Tibial nerve (tissue), 4 donors: ENCODE measurements at regions not wholly inside any gene's neighbourhood (a gene's known extent, or its start where the extent isn't known, plus 50 kb on each side); places are given as distances from the start of the nearest gene placed in this dataset.

Experiments
- DNase-seq, 2 donors: peaks; one replicate each; pipeline ENCODE4 v3.0.0-alpha.2; 2019; ENCODE audit warnings: low spot score in 2 of 2
- H3K27ac ChIP-seq, 4 donors: fragments of 200-600 bp; sonication (generic) in 3 of 4; one replicate each; pipeline ENCODE4 v1.5.1; 2017 to 2019; ENCODE audit warnings: mild to moderate bottlenecking in 1 of 4
- H3K27me3 ChIP-seq, 2 donors: fragments of 200-600 bp; sonication (generic) in 1 of 2; one replicate each; pipeline versions ENCODE4 v1.5.1 to v1.6.0; 2017 to 2019
- H3K36me3 ChIP-seq, 3 donors: fragments of 200-600 bp; sonication (generic); one replicate each; pipeline ENCODE4 v1.5.1; 2018 to 2019
- H3K4me1 ChIP-seq, 4 donors: fragments of 200-600 bp; sonication (generic) in 3 of 4; one replicate each; pipeline ENCODE4 v1.5.1; 2017 to 2019
- H3K4me3 ChIP-seq, 4 donors: fragments of 200-600 bp; sonication (generic) in 3 of 4; one replicate each; pipeline ENCODE4 v1.5.1; 2017 to 2019; ENCODE audit warnings: mild to moderate bottlenecking in 1 of 4, moderate library complexity in 1 of 4
- H3K9me3 ChIP-seq, 4 donors: fragments of 200-600 bp; sonication (generic) in 3 of 4; one replicate each; pipeline ENCODE4 v1.5.1; 2017 to 2019
- EP300 ChIP-seq, 2 donors: sonication (generic); formaldehyde crosslinking; IDR thresholded peaks; one replicate each; pipeline ENCODE4 v1.6.1; 2017; ENCODE audit warnings: antibody characterized with exemption in 2 of 2, mild to moderate bottlenecking in 1 of 2
- POLR2A ChIP-seq, 2 donors: fragments of 450-650 bp; IDR thresholded peaks; one replicate each; pipeline ENCODE4 v1.6.1; 2017; ENCODE audit warnings: antibody characterized with exemption in 2 of 2, mild to moderate bottlenecking in 2 of 2, moderate library complexity in 2 of 2
- WGBS, 2 donors: methylation state at CpG; one replicate each; pipeline ENCODE4 v1.1.5; 2018; 5-methylcytosine and 5-hydroxymethylcytosine counted together
- TF ChIP-seq, protein P1 (sequence below), 5 experiments: fragments of 200-600 bp in 3 of 5; fragments of 450-650 bp in 2 of 5; sonication (generic) in 3 of 5; IDR thresholded peaks; one replicate each; pipeline ENCODE4 v1.5.1; 2016 to 2019; ENCODE audit warnings: antibody characterized with exemption in 5 of 5, mild to moderate bottlenecking in 3 of 5, moderate library complexity in 2 of 5

DNA sequence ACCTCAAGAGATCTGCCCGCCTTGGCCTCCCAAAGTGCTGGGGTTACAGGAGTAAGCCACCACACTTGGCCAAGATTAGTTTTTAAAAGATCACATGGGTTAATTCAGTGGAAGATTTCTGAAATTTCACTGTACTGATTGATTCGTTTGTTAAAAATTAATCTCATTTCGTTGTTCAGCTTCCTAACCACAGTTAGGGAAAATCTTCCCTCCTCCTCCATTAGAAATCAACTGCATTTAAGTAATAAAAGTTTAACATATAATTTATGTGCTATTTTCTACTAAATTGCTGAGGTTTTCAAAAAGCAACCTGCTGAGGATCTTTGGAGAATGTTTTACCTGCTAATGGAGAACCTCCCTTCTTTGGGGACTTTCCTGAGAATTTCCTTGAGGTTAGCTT lies 522.4 kb downstream of the GATA3 start:
- H3K27ac ChIP-seq, result no peak overlapping the region
- no peaks in the 10 kb centered on the region for H3K4me1 ChIP-seq
- H3K27me3 ChIP-seq, result no peaks in the 10 kb centered on the region
- no peak overlapping the region for H3K4me3 ChIP-seq
- H3K9me3 ChIP-seq, result peaks cover 0 to 4% (median 0%) of the 10 kb centered on the region in 4 donors
- WGBS, 2 donors, result 83 to 87% methylated on average over 3 of the region's 3 CpGs
- no peak for DNase-seq
- no peaks in the 10 kb centered on the region for H3K36me3 ChIP-seq
- TF ChIP-seq, protein P1, sequence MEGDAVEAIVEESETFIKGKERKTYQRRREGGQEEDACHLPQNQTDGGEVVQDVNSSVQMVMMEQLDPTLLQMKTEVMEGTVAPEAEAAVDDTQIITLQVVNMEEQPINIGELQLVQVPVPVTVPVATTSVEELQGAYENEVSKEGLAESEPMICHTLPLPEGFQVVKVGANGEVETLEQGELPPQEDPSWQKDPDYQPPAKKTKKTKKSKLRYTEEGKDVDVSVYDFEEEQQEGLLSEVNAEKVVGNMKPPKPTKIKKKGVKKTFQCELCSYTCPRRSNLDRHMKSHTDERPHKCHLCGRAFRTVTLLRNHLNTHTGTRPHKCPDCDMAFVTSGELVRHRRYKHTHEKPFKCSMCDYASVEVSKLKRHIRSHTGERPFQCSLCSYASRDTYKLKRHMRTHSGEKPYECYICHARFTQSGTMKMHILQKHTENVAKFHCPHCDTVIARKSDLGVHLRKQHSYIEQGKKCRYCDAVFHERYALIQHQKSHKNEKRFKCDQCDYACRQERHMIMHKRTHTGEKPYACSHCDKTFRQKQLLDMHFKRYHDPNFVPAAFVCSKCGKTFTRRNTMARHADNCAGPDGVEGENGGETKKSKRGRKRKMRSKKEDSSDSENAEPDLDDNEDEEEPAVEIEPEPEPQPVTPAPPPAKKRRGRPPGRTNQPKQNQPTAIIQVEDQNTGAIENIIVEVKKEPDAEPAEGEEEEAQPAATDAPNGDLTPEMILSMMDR (IDR thresholded peaks at IDR 0.05), result no peak
- TF ChIP-seq POLR2A (IDR thresholded peaks at IDR 0.05) (no peak), EP300 (IDR thresholded peaks at IDR 0.05) (no peak)

- TF ChIP-seq, protein P1 (IDR thresholded peaks at IDR 0.05), result no peak
- TF ChIP-seq POLR2A (IDR thresholded peaks at IDR 0.05) (no peak), EP300 (IDR thresholded peaks at IDR 0.05) (no peak)
- H3K27me3 ChIP-seq, result no peaks in the 10 kb centered on the region
- no peak overlapping the region for H3K4me3 ChIP-seq
- WGBS, 2 donors, result 88 to 90% methylated on average over 7 of the region's 7 CpGs
- no peaks in the 10 kb centered on the region for H3K4me1 ChIP-seq
- DNase-seq, result no peak
- H3K9me3 ChIP-seq, result peaks cover 0 to 4% (median 0%) of the 10 kb centered on the region in 4 donors
- H3K36me3 ChIP-seq, result no peaks in the 10 kb centered on the region
- H3K27ac ChIP-seq, result no peak overlapping the region
Observed at GRCh38 chr10:8577686-8578085, 523.2 kb downstream of the GATA3 start.

GRCh38 chr10:8581521-8582225 lies 527.2 kb downstream of the GATA3 start:
- no peaks in the 10 kb centered on the region for H3K4me1 ChIP-seq
- TF ChIP-seq, protein P1 (IDR thresholded peaks at IDR 0.05), result no peak
- no peak for TF ChIP-seq EP300 (IDR thresholded peaks at IDR 0.05)
- TF ChIP-seq POLR2A (IDR thresholded peaks at IDR 0.05), result no peak
- H3K36me3 ChIP-seq, result no peaks in the 10 kb centered on the region
- H3K9me3 ChIP-seq, result no peaks in the 10 kb centered on the region
- H3K27me3 ChIP-seq, result no peaks in the 10 kb centered on the region
- WGBS, 2 donors, result 49 to 50% methylated on average over 11 of the region's 11 CpGs
- H3K4me3 ChIP-seq, result no peak overlapping the region
- H3K27ac ChIP-seq, result no peak overlapping the region
- no peak for DNase-seq

DNA sequence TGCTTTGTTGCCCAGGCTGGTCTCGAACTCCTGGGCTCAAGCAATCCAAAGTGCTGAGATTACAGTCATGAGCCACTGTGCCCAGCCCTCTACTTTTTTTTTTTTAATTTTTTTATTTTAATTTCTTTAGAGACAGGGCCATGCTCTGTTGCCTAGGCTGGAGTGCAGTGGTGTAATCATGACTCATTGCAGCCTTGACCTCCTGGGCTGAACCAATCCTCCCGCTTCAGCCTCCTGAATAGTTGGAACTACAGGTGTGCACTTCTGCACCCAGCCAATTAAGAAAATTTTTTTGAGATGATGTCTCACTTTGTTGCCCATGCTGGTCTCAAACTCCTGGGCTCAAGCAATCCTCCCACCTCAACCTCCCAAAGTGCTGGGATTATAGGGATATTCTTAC lies 528.6 kb downstream of the GATA3 start:
- Histone ChIP-seq H3K27me3 (no peaks in the 10 kb centered on the region), H3K9me3 (no peaks in the 10 kb centered on the region), H3K4me3 (no peak overlapping the region), H3K27ac (no peak overlapping the region), H3K4me1 (no peaks in the 10 kb centered on the region), H3K36me3 (no peaks in the 10 kb centered on the region)
- 89 to 92% methylated on average over 2 of the region's 2 CpGs for WGBS, 2 donors
- TF ChIP-seq EP300 (IDR thresholded peaks at IDR 0.05) (no peak), POLR2A (IDR thresholded peaks at IDR 0.05) (no peak)
- TF ChIP-seq, protein P1 (IDR thresholded peaks at IDR 0.05), result no peak
- no peak for DNase-seq

- DNase-seq, result no peak
- H3K4me3 ChIP-seq, result no peak overlapping the region
- H3K27ac ChIP-seq, result no peak overlapping the region
- H3K36me3 ChIP-seq, result no peaks in the 10 kb centered on the region
- 62 to 69% methylated on average over 2 of the region's 2 CpGs for WGBS, 2 donors
- TF ChIP-seq EP300 (IDR thresholded peaks at IDR 0.05) (no peak), POLR2A (IDR thresholded peaks at IDR 0.05) (no peak)
- TF ChIP-seq, protein P1 (IDR thresholded peaks at IDR 0.05), result no peak
- no peaks in the 10 kb centered on the region for H3K9me3 ChIP-seq
- H3K27me3 ChIP-seq, result no peaks in the 10 kb centered on the region
- no peaks in the 10 kb centered on the region for H3K4me1 ChIP-seq
Observed at GRCh38 chr10:8584666-8585065, 530.2 kb downstream of the GATA3 start.
